ENCODE measurements at regions not wholly inside any gene's neighbourhood (a gene's known extent, or its start where the extent isn't known, plus 50 kb on each side); places are given as distances from the start of the nearest gene placed in this dataset.

DNA sequence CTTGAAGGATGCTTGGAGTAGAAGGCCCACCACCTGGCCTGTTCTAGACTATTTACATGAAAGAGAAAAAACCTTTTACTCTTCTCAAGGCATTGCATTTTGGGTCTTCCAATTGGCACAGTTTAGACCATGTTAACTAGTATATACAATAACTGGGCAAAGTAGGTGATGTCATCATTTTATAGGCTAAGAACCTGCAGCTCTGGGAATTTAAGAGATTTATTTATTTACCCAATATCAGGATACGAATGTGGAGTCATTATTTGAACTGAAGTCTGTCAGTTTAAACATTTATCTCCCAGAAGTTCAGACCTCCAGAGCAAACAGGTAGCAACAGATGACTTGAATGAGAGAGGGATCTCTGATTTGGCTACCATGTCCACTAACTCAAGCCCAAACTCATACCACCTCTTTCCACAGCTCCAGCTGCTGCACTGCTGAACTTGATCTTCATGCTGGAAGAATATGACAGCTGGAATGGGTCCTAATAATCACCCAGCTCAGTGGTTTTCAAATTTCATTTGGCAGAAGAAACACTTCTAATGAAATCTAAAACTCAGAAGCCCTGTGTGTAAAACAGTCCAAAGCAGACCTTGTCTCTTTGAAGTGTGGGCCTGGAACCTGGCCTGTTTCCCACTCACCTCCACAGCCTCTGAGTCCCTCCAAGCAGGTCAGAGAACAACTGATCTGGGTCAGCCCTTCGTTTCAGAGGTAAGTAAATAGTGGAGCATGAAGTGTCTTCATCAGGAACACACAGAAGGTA is 179.2 kb downstream of the EMP1 start:
- no peak overlapping the region for H3K4me3 ChIP-seq (ENCODE audit: low read depth, low read length)
- no peak for DNase-seq
- in situ Hi-C loops (cut with HindIII; ENCODE audit: low pct_ligation_motif_present, low sequenced_read_pairs): no loop called here

DNA sequence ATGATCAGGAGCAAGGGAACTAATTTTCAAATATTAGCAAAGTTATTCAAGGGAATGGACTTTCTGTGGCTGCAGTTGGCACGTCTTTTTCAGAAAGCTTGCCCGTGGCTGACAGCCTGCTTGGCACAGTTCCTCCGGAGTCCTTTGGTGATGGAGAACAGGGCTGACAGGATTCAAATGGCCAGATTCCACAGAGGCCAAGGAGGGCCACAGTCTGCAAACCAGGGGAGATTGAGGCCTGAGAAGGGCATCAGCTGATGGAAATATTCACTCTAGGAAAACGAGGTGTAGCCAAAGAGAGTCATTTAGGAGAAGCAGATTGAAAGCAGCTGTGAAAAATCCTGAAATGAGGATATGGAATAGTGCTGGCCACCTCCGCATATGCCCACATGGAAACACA is 178.3 kb downstream of the EMP1 start:
- Histone ChIP-seq H3K4me3 (ENCODE audit: low read depth, low read length) (no peak overlapping the region), H3K27me3 (replicated peaks) (no peaks in the 10 kb centered on the region), H3K27ac (no peak overlapping the region), H3K36me3 (replicated peaks) (no peaks in the 10 kb centered on the region)
- DNase-seq: no peak
- in situ Hi-C loops (cut with HindIII; ENCODE audit: low pct_ligation_motif_present, low sequenced_read_pairs): no loop called here
- TF ChIP-seq, protein P1, sequence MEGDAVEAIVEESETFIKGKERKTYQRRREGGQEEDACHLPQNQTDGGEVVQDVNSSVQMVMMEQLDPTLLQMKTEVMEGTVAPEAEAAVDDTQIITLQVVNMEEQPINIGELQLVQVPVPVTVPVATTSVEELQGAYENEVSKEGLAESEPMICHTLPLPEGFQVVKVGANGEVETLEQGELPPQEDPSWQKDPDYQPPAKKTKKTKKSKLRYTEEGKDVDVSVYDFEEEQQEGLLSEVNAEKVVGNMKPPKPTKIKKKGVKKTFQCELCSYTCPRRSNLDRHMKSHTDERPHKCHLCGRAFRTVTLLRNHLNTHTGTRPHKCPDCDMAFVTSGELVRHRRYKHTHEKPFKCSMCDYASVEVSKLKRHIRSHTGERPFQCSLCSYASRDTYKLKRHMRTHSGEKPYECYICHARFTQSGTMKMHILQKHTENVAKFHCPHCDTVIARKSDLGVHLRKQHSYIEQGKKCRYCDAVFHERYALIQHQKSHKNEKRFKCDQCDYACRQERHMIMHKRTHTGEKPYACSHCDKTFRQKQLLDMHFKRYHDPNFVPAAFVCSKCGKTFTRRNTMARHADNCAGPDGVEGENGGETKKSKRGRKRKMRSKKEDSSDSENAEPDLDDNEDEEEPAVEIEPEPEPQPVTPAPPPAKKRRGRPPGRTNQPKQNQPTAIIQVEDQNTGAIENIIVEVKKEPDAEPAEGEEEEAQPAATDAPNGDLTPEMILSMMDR (IDR thresholded peaks at IDR 0.05; ENCODE audit: low read depth, low read length, missing control alignments): no peak

More for the DNA sequence above, 179.2 kb downstream of the EMP1 start:
- Histone ChIP-seq H3K27me3 (replicated peaks) (no peaks in the 10 kb centered on the region), H3K27ac (no peak overlapping the region), H3K36me3 (replicated peaks) (no peaks in the 10 kb centered on the region)
- TF ChIP-seq, protein P1 (IDR thresholded peaks at IDR 0.05; ENCODE audit: low read depth, low read length, missing control alignments): no peak

DNA sequence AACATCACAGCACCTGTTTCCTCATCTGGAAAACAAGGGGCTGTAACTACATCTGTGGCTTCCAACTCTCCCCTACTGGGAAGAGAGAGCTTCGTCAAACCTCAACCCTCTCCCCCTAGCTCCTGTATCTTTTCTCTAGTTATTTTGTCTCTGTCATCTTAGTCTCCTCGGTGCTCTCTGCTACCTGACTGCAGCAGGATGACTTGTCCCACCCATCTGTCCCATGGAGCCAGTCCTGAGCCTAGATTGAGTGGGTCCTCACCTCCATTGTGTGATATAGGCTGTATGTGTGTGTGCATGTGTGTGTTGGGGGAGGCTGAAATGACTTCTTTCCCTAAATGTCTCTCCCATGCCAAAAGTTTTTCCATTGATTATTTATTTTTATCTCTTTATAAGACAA is 177.3 kb downstream of the EMP1 start:
- Histone ChIP-seq H3K36me3 (replicated peaks) (no peaks in the 10 kb centered on the region), H3K27me3 (replicated peaks) (no peaks in the 10 kb centered on the region), H3K4me3 (ENCODE audit: low read depth, low read length) (no peak overlapping the region), H3K27ac (no peak overlapping the region)
- DNase-seq: no peak
- in situ Hi-C loops (cut with HindIII; ENCODE audit: low pct_ligation_motif_present, low sequenced_read_pairs): no loop called here
- TF ChIP-seq, protein P1 (IDR thresholded peaks at IDR 0.05; ENCODE audit: low read depth, low read length, missing control alignments): no peak

DNA sequence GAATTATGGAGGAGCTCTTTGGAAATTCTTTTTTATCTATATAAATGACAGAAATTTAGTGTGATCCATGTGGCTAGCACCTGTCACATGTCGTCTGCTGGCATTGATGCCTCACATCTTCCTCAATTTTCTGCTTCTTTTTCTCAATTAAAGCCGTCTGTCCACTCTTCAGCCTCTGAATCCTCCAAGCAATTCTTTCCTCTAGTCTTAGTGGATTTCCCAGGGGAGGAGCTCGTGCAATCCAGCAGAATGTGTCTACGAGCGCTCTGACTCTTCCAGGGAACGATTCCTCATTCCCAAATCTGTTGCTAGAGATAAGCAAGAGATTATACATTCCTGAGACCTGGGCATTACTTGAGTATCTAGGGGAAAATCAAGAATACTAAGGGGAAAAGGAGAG is 176.6 kb downstream of the EMP1 start:
- H3K36me3 ChIP-seq (replicated peaks): no peaks in the 10 kb centered on the region
- in situ Hi-C loops (cut with HindIII; ENCODE audit: low pct_ligation_motif_present, low sequenced_read_pairs): no loop called here
- TF ChIP-seq, protein P1 (IDR thresholded peaks at IDR 0.05; ENCODE audit: low read depth, low read length, missing control alignments): no peak
- no peak overlapping the region for H3K4me3 ChIP-seq (ENCODE audit: low read depth, low read length)
- no peak for DNase-seq
- H3K27me3 ChIP-seq (replicated peaks): no peaks in the 10 kb centered on the region
- H3K27ac ChIP-seq: no peak overlapping the region

DNA sequence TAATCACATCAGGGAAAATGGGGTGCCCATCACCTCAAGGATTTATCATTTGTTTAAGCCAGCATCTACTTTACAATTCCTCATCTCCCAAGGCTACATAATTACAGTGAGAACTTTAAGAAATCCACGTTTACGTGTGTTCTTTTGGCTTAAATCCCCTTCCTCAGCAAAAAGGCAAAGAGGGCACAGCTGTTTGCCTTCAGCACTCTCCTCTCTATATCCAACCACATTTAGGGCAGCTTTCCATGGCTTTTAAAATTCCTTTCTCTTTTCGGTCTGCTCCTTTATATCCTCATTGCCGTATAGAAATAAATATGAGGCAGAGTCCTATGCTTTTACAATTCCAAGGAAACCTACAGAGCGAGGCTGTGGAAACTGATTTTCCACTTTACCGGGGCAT is 175.9 kb downstream of the EMP1 start:
- TF ChIP-seq, protein P1 (IDR thresholded peaks at IDR 0.05; ENCODE audit: low read depth, low read length, missing control alignments): no peak
- H3K4me3 ChIP-seq (ENCODE audit: low read depth, low read length): no peak overlapping the region
- DNase-seq: no peak
- H3K36me3 ChIP-seq (replicated peaks): no peaks in the 10 kb centered on the region
- no peaks in the 10 kb centered on the region for H3K27me3 ChIP-seq (replicated peaks)
- in situ Hi-C loops (cut with HindIII; ENCODE audit: low pct_ligation_motif_present, low sequenced_read_pairs): no loop called here
- H3K27ac ChIP-seq: no peak overlapping the region

DNA sequence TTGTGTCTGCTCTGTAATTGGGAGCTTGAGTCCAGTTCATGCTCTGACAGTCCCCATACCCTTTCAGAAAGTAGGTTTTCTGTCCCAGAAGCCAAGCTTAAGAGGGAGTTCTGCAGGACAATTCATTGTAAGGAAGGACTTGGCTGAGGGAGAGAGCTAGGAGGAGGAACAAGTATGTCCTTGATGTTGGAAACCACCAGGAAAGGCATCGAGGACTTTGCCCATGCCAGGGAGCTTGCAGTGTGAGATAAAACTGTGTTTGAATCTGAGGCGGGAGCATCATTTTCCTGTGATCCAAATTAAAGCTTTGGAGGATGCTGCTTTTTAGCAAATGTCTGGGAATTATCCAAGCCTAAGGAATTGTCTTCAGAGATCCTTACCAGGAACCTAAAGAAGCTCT is 175.3 kb downstream of the EMP1 start:
- Histone ChIP-seq H3K36me3 (replicated peaks) (no peaks in the 10 kb centered on the region), H3K27ac (no peak overlapping the region), H3K4me3 (ENCODE audit: low read depth, low read length) (no peak overlapping the region), H3K27me3 (replicated peaks) (no peaks in the 10 kb centered on the region)
- in situ Hi-C loops (cut with HindIII; ENCODE audit: low pct_ligation_motif_present, low sequenced_read_pairs): no loop called here
- DNase-seq: no peak
- TF ChIP-seq, protein P1 (IDR thresholded peaks at IDR 0.05; ENCODE audit: low read depth, low read length, missing control alignments): no peak
